GM19351 (cell line): ENCODE measurements at regions not wholly inside any gene's neighbourhood (a gene's known extent, or its start where the extent isn't known, plus 50 kb on each side); places are given as distances from the start of the nearest gene placed in this dataset.
A peak's percentile ranks its signal among the peaks of the same experiment; 100 is the strongest.
"Not testable (repeated sequence)": the region's sequence is repeated elsewhere in the genome, so short reads cannot be mapped to it uniquely, and the experiment has no call there.

Source experiments
- ATAC-seq: cut with Tn5 transposase; IDR thresholded peaks from one replicate; pipeline ENCODE4 v1.9.1; 2021; ENCODE audit warnings: mild to moderate bottlenecking, moderate library complexity; ENCODE audit not compliant: unreplicated experiment

DNA sequence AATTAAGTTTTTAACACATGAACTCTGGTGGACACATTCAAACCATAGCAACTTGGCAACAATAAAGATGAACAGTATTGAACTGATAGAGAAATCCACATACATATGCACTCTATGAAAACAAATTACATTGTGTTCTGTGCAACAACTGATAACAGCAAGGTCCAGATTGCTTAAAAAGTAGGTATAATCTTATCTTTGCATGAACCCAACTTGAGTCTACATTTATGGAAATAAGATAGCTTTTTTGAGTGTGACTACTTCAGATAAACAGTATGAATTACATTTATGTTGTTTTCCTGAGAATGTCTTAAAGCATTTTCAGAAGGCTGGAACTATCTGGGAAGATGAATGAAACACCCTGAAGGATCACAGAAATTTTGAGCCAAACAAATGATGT, 212.6 kb upstream of the GK2 start:
- ATAC-seq = no peak

DNA sequence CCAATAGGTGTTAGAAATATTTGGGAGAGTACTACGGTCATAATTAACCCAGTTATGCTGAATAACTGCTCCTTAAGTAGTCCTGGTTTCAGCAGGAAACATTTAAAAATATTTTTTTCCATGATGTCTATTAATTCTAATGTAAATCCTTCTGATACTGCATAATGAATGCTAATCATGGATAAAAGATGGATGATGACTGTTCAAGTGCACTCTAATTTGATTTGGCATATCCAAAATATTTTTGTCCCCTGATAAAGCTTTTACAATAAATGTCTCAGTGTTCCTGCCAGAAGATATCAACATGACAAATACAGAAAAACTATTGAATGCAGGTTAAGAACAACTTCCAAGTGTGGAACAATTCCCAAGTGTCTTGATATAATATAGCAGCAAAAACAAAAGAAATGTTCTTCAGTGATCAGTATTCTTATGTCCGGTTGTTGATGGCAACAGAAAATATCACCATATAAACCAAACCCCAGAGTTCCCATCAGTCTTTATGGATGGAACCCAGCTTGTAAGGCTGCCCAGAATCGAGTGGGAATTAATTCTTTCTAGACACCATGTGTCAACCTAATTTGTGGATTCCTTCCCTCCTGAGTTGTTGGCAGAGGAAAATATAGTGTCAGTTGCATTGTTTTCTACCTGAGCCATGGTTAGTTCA, 205.4 kb upstream of the GK2 start:
- no peak for ATAC-seq

DNA sequence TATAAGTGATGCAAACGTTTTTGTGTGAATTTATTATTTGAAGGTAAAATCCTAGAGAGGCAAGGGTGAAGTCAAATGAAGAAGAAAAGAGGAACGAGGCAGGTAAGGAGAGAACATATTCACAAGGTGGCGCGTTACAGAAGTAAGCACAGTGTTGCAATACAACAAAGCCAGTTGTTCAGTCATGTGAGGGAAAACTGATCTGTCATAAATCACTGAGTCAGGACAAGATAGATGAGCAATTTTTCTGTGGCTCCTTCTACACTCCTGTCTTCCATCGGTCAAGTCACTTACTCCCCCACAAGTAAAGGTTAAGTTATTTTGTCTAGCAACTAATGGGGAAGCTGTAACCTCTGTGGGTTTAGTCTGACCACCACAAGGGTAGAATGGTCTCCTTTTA, 203.0 kb upstream of the GK2 start:
- no peak for ATAC-seq

DNA sequence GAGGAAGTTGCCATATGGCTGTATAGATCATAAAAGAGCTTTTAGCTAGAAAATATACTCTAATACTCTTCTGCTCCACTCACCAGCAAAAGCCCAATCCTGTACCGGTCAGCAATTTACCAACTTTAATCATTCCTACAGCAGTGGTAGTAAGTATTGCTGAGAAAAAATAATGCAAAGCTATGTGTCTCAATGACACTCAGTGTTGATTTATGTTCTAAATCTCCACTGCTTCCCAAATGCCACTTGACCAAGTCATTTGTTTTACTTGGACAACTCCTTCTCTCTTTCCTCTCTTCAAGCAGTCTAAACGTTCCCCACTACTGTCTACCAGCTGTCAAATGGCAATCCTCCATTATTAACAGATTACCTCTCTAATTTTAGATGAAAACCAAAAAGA, 201.8 kb upstream of the GK2 start:
- no peak for ATAC-seq

DNA sequence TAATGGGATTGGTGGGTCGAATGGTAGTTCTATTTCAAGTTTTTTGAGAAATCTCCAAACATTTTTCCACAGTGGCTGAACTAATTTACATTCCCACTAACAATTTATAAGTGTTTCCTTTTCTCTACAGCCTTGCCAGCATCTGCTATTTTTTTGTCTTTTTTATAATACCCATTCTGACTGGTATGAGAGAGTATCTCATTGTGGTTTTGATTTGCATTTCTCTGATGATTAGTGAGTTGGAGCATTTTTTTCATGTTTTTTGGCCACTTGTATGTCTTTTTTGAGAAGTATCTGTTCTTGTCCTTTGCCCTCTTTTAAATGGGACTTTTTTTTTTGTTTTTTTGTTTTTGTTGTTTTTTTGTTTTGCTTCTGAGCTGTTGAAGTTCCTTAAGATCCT, 200.0 kb upstream of the GK2 start:
- no peak for ATAC-seq

DNA sequence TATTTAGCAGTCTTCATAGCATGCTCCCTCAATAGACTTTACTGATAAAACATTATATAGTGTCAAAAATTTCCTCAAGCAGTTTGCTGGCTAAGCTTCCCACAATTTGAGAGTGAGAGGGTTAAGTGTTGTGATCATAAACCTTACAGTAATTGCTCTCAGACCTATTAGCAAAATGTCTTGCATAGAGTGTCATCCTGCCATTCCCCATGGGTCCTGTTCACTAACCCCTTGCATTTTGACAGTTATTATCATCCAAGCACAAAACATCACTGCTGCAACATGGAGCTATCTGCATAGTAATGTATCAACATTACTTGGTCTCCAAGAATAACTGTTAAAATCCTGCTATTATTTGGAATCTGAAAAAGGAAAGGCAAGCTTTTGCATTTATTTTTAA, 196.1 kb upstream of the GK2 start:
- ATAC-seq = peak; percentile 6

DNA sequence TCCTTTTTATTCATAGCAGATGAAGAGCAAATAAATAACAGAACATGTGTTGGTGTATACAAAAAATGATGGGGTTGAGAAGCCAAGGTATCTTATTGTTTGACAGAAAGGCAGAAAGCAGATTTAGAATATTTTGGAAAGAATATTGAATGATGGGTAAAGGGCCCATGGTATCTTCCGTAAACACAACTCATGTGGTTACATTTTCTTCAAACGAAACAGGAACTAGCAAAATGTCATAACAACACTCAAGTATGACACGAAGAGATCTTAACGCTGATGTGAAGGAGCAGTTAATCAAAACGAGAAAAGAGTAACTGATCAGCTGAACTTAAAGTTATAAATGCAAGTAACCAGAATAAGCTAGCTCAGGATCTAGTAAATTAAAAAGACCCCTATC, 195.7 kb upstream of the GK2 start:
- peak; percentile 80 for ATAC-seq

DNA sequence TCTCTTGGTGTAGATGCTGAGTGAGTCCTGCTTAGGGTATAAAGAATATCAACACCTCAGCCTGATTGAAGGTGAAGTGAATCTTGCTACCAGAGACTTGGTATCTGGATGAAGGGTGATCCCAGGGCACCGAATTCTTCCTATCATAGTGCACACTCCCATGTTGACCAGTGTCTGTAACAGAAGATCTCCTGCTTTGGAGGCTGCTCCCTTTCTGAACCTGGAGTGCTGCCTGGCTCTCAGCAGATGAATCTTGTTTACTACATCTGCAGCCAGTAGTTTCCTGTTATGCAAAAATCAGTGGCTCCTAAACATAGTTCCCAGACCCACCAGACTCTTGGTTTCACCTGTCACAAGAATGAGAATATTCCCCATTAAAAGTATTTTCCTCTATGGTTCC, 191.7 kb upstream of the GK2 start:
- ATAC-seq = no peak

DNA sequence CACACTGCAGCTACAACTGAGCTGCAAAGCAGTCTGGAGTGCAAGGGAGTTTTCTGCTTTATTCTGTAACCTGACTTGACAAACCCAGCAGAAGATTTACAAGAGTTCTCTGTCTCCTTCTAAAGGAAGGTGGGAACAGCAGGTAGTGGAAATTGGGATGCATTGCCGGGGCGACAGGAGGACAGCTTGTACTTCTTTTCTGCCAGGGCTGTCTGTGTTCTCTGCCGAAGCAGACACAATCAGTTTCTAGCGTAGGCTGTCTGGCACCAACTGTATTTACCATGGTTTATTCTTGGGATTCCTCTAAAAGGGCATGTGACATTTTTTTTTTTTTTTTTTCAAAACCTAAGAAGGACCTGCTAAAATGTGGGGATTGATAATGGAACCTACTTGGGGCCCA, 190.8 kb upstream of the GK2 start:
- ATAC-seq = no peak

DNA sequence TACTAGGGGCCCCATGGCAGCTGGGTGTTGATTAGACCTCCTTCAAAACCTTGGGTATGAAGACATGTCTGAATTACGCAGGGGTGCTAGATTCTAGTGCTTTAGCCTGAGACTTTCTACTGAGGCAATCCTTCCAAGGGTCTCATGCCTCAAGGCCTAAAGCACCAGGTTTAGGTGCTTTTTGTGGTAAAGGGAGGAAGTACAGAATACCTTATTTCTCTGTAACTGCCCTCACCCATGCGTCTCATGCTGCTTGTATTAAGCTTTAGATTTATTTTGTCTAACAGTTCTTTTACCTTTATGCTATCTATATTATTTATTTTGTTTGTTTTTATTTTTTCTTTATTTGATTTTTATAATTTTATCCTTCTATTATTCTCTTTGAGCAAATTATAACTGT, 190.2 kb upstream of the GK2 start:
- no peak for ATAC-seq

DNA sequence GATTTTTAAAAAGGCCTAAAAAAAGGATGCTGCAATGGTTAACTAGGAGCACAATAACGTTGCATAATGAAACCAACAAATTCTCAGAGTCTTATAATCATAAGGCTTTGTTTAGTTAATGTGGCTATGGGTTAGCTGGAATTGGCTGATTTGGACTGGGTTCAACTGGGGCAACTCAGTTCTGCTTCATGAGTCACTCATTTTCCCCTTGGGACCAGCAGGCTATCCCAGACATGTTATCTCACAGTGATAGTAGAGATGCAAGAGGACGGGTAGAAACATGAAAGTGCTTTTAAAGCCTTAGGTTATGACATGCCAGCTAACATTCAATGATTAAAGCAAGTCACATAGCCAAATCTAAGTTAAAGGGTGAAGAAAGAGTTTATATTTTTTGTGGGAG, 189.2 kb upstream of the GK2 start:
- ATAC-seq = no peak

DNA sequence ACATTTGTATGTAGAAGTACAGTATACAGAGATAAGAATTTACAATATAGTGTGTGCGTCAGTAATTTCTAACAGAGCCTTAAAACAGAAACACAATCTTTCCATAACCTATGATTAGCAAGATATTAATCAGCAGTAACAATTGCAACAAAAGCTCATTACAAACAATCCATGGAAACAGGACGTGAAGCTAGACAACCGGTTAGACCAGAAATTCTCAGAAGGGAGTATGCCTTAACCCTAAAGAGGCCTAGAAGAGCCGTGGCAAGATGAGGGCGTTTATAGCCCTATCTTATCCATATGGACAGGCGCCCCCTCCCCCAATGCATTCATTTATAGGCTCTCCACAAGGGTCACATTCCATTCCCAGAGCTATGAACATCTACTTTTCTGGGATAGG, 184.2 kb upstream of the GK2 start:
- not testable (repeated sequence) for ATAC-seq

DNA sequence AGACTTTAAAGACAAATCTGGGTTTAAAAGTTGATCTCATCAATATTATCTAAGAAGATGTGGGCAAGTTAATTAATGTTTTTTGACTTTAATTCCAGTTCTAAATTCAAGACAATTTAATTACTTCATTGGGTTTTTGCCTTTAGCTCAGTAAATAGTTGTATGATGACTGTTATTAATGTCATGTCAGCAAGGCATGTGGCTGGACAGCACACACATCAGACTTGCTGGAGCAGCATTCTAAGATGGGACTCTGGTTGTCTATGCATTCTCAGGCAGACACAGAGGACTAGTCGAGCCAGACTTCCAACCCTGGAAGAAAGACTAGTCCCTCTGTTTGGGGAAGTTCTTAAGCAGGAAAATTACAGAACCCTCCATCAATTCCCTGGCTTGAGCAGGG, 180.7 kb upstream of the GK2 start:
- ATAC-seq = no peak

DNA sequence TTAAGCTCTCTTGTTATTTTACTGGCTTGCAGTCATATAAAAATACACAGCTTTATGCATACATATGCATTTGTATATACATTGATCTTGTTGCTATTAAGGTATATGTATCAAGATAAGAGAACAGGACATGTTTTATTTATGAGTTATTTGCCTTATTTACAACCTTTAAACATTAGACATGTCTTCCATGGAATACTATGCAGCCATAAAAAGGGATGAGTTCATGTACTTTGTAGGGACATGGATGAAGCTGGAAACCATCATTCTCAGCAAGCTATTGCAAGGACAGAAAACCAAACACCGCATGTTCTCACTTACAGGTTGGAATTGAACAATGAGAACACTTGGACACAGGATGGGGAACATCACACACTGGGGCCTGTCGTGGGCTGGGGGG, 179.2 kb upstream of the GK2 start:
- ATAC-seq = not testable (repeated sequence)

DNA sequence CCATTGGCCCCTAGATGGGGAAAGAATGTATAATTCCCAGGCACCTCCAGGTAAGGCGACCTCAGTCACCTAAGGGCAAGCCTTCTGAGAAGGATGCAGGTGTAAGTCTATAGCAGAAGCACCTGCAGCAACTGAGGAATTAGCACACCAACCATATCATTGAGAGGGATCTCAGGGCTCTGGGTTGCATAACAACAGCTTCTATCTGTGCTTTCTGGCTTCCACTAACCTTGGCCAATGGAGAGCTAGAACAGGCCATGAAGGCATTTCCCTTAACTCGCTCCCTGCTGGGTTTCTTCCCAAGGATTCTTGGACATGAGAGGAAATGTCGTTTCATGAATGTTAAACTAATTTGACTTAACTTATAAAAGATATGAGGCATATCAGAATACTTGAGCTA, 177.8 kb upstream of the GK2 start:
- no peak for ATAC-seq

DNA sequence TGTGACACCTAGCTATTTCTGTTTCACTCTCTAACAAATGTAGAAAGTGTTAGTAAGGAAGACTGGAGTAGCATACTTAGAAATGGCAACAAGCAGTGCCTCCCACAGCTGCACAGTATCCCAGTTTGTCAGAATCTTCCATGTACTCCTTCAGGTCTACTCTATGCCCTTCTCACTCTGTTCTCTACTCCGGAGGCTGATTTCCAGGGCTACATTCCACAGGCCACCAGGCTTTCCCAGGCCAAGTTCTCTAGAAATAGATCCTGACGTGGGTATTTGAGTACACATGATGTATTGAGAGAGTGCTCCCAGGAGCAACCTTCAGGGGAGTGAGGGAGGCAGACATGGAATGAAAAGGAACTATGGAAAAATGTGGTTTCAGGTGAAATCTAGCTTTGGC, 177.3 kb upstream of the GK2 start:
- no peak for ATAC-seq

DNA sequence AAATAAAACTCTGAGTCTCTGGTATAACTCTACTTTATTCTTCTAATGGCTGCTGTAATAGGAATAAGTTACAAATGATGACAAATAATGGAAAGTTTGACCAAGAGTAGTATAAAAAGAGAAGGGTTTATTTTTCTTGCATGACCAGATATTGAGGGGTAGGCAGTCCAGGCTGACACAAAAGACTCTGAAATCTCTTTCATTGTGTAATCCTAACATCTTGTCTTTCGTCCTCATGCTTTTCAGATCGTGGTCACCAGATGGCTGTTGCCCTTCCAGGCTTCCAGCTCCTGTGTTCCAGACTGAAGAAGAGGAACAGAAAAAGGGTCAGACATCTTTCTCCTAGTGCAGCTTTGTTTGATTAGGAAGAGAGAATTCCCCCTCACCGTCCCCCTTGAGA, 176.9 kb upstream of the GK2 start:
- no peak for ATAC-seq

DNA sequence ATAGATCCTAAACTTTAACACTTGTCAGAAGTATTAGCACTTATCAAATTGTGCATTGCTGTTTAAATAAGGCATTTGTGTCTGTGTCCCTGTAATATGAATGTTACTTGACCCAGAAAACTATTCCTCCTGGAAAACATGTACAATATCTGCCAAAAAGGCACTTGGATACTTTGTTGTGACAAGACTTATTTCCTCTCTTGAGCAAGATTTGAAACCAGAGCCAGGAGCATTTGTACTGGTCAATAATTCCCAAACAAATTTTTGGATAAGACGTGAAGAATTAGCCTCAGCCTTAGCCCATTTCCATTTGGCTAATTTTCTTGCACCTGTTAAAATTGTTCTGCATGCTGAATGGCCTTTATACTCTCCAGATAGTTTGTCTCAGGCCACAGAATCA, 176.3 kb upstream of the GK2 start:
- no peak for ATAC-seq

DNA sequence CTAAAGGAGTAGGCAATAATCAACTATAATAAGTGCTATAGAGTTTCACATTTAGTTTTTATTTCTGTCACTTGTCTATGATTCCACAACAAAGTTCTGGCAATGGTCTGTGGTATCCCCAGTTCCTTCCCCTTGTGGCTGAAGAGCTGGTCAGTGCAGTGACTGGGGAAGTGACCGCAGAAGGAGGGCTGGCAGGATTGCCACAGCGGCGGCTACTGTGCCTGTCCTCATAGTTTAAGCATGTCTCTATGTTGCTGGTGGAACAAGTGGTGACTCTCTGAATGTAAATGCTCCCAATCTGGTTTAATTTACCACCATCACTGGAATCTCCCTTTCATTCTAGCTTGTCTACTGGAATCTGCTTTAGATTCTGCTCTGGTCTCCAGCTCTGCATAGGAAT, 170.6 kb upstream of the GK2 start:
- ATAC-seq = no peak

DNA sequence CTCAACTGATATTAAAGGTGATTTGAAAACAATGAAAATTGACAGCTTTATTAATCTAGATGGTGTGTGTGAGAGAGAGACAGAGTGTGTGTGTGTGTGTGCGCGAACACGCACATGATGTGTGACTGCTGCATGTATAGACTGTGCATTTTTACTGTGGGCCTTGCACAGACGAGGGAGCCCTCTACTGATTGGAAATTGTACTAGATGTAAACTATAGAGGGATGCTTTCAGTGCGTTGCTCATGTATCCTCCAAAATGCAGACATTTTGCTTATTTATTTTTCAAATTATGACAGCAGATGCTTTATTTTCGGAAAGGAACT, 168.4 kb upstream of the GK2 start:
- peak; percentile 80 for ATAC-seq

DNA sequence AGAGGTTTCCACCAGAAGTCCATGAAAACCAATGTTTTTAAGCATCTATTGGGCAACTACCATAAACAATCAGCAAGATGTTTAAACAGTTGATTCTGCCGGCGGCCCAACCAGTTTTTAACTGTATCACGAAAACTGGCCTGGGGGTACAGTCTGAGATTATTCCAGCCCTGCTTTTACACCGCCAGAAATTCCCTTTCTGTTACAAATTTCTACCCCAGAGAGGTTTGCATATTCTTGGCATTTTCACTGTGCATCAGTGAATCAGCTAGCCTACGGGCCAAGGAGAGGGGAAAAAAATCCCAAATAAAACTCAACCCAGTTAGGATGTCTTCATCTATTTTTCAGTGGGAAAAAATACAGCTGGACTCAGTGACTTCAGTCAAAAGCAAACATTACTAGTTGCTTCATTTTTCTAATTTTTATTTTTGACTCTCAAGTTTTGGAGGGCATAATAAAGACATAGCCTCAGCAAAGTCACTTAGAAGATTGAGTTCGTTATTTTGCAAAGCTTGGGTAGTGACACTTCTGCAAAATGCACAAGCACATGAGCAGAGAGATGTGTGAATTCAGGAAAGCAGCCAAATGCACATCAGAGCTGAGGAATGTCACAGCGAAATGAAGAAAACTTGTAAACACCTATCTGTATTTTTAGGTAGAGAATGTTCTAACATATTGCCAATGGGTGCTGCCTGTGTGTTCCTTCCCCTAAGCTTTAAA, 167.8 kb upstream of the GK2 start:
- ATAC-seq = no peak

DNA sequence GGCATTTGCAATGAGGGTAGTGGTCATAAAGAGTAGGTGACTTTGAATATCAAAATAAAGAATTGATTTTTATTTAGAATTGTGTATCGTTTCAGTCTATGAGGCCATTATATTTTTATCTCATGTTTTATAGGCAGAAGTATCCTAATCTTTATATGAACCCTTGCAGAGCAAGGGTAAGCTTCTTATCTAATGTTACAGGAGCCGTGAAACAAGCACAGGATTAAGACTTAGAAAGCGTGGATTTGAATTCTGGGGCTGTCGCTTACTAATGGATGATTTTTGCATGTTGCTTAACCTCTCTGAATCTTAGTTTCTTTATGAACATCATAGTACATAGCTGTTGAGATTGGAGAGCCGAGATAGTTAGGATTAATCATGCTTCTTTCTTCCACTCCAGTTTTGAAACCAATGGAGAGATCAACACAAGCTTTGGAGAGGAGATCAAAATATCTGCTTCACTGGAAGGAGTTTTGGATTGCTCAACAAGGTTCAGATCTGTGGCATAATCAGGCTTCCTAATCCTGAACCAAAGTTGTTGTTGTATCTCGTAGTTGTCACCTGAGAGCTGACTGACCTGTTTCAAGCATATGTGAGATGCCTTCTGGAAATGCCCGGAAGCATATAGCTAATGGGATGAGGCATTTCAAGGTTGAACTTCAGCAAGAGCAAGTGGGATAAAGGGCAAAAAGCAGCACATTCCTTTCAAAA, 166.9 kb upstream of the GK2 start:
- ATAC-seq = no peak

DNA sequence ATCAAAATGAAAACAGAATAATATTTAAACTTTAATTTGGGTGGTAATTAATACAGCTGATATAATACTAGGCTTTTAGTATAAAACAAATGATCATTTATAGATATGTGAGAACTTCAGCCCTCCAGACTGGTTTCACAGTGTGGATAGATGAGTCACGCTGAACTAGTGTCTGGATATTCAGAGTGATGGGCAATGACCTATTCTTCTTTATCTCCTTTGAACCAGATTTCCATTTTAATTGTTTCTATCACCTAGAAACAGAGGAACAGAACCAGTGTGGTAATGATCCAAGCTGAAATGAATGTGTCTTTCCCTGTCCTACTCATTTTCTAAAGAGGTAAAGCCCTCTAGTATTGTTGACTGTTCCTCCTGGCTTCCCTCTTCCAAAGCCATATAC, 155.2 kb upstream of the GK2 start:
- ATAC-seq = no peak
